ENCODE measurements at regions not wholly inside any gene's neighbourhood (a gene's known extent, or its start where the extent isn't known, plus 50 kb on each side); places are given as distances from the start of the nearest gene placed in this dataset.

DNA sequence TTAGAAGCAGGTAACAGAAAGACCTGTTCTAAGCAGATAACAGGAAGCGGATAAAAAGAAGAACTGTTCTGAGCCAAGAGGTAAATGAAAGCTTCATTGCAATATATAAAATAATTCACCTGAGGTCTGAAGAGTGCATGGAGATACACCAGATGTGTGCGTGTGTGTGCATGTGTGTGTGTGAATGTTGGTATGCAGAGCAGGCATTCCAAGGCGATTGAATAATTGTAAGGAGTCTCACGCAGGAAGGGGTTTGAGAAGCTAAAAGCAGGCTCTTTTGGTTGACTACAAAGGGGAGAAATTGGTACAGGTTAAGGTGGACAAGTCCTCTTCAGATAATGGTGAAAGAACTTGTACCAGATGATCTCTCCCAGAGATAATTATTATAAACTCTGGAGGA, 450.6 kb downstream of the DNAJB9 start:
- DNase-seq (no peak), ATAC-seq (no peak)
- intact Hi-C loops (cut with DNase I), result no loop called here
- H3K4me3 ChIP-seq, result no peak overlapping the region
- peaks cover 0 to 13% of the 10 kb centered on the region in 2 donors for H3K9me3 ChIP-seq
- no peak for TF ChIP-seq CTCF (IDR thresholded peaks at IDR 0.05)
- no peaks in the 10 kb centered on the region for H3K27me3 ChIP-seq
- H3K4me1 ChIP-seq, result no peaks in the 10 kb centered on the region
- H3K36me3 ChIP-seq, result no peaks in the 10 kb centered on the region
- H3K27ac ChIP-seq, result no peak overlapping the region

GRCh38 chr7:109021390-109021789, 451.7 kb downstream of the DNAJB9 start:
- no peaks in the 10 kb centered on the region for H3K27me3 ChIP-seq
- intact Hi-C loops (cut with DNase I), result no loop called here
- no peak overlapping the region for H3K27ac ChIP-seq
- ATAC-seq, result no peak
- no peaks in the 10 kb centered on the region for H3K4me1 ChIP-seq
- DNase-seq, result no peak
- no peak for TF ChIP-seq CTCF (IDR thresholded peaks at IDR 0.05)
- no peaks in the 10 kb centered on the region for H3K36me3 ChIP-seq
- H3K4me3 ChIP-seq, result no peak overlapping the region
- peaks cover 0 to 8% of the 10 kb centered on the region in 2 donors for H3K9me3 ChIP-seq

- no peaks in the 10 kb centered on the region for H3K36me3 ChIP-seq
- H3K9me3 ChIP-seq, result peaks cover 0 to 9% of the 10 kb centered on the region in 2 donors
- ATAC-seq, result no peak
- TF ChIP-seq CTCF (IDR thresholded peaks at IDR 0.05), result no peak
- intact Hi-C loops (cut with DNase I), result no loop called here
- H3K4me3 ChIP-seq, result no peak overlapping the region
- H3K27me3 ChIP-seq, result no peaks in the 10 kb centered on the region
- H3K4me1 ChIP-seq, result no peaks in the 10 kb centered on the region
- no peak for DNase-seq
- H3K27ac ChIP-seq, result no peak overlapping the region
Measured at GRCh38 chr7:109029866-109030265, 460.2 kb downstream of the DNAJB9 start.

DNA sequence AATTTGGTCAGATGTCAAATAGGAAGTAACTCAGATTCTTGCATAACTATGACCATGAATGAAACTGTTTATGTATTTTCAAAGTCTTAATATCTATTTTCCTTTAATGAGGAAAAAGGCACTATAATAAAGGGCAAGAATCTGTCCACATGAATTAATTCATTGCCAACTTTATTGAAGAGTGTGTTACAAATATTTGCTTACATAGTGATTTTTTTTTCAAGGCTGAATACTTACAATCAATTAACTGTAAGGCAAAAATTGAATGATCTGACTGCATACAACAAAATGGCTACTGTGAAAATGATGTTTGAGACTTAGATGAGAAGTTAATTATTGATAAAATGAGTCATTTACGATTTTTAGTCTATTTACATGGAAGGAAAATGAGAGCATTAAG, 475.0 kb downstream of the DNAJB9 start:
- H3K4me3 ChIP-seq, result no peak overlapping the region
- intact Hi-C loops (cut with DNase I), result no loop called here
- ATAC-seq (no peak), DNase-seq (no peak)
- no peaks in the 10 kb centered on the region for H3K27me3 ChIP-seq
- no peak overlapping the region for H3K27ac ChIP-seq
- no peak for TF ChIP-seq CTCF (IDR thresholded peaks at IDR 0.05)
- H3K9me3 ChIP-seq, result peaks cover 0 to 23% of the 10 kb centered on the region in 2 donors
- H3K4me1 ChIP-seq, result no peaks in the 10 kb centered on the region
- no peaks in the 10 kb centered on the region for H3K36me3 ChIP-seq

GRCh38 chr7:109049366-109049765, 479.7 kb downstream of the DNAJB9 start:
- DNase-seq, result peak in 2 of 4 donors; percentile 17 to 22
- intact Hi-C loops (cut with DNase I), result no loop called here
- Histone ChIP-seq H3K9me3 (no peaks in the 10 kb centered on the region), H3K27me3 (no peaks in the 10 kb centered on the region), H3K4me1 (no peaks in the 10 kb centered on the region), H3K36me3 (no peaks in the 10 kb centered on the region), H3K4me3 (no peak overlapping the region), H3K27ac (no peak overlapping the region)
- no peak for ATAC-seq
- no peak for TF ChIP-seq CTCF (IDR thresholded peaks at IDR 0.05)
